ENCODE measurements at regions not wholly inside any gene's neighbourhood (a gene's known extent, or its start where the extent isn't known, plus 50 kb on each side); places are given as distances from the start of the nearest gene placed in this dataset.
A peak's percentile ranks its signal among the peaks of the same experiment; 100 is the strongest.

DNA sequence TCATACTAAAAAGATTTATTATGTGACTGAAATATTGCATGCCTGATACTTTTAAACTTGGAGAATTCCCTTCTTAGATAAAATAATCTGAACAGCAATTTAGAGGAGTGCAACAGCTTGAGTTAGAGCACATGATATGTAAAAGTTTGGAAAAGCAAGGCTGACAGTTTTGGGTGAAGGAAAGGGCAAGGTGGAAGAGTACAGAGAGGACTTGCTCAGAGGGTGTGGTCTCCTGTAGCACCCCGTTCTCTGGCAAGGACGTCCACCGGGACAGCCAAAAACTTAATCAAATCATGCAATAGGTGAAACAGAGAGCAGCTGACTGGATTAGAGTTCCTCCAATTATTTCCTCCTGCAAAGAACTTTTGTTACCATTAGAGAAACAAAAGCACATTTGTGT, 65.2 kb upstream of the PDZRN4 start:
- TF ChIP-seq, protein P1, sequence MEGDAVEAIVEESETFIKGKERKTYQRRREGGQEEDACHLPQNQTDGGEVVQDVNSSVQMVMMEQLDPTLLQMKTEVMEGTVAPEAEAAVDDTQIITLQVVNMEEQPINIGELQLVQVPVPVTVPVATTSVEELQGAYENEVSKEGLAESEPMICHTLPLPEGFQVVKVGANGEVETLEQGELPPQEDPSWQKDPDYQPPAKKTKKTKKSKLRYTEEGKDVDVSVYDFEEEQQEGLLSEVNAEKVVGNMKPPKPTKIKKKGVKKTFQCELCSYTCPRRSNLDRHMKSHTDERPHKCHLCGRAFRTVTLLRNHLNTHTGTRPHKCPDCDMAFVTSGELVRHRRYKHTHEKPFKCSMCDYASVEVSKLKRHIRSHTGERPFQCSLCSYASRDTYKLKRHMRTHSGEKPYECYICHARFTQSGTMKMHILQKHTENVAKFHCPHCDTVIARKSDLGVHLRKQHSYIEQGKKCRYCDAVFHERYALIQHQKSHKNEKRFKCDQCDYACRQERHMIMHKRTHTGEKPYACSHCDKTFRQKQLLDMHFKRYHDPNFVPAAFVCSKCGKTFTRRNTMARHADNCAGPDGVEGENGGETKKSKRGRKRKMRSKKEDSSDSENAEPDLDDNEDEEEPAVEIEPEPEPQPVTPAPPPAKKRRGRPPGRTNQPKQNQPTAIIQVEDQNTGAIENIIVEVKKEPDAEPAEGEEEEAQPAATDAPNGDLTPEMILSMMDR (IDR thresholded peaks at IDR 0.05) = no peak
- TF ChIP-seq POLR2AphosphoS5 (IDR thresholded peaks at IDR 0.05; ENCODE audit: insufficient read depth in 1 of 2, low read depth in 1 of 2) (peak in 1 of 2 donors; percentile 80), POLR2A (IDR thresholded peaks at IDR 0.05) (no peak)
